Stimulated activated CD8-positive, alpha-beta memory T cell treated with anti-CD3 and anti-CD28 coated beads, Interleukin-7, amount 100 ng/mL, for 4 hours (primary cell): ENCODE measurements at regions not wholly inside any gene's neighbourhood (a gene's known extent, or its start where the extent isn't known, plus 50 kb on each side); places are given as distances from the start of the nearest gene placed in this dataset.

Experiments
- DNase-seq, 2 donors: peaks; one replicate each; pipeline ENCODE4 v3.0.0-alpha.2; 2020; ENCODE audit warnings: low read depth in 2 of 2

GRCh38 chr15:46543626-46544025 is 908.8 kb downstream of the SQOR start:
- no peak for DNase-seq

- DNase-seq = no peak
These were observed 914.2 kb downstream of the SQOR start for GRCh38 chr15:46548989-46549388.

DNA sequence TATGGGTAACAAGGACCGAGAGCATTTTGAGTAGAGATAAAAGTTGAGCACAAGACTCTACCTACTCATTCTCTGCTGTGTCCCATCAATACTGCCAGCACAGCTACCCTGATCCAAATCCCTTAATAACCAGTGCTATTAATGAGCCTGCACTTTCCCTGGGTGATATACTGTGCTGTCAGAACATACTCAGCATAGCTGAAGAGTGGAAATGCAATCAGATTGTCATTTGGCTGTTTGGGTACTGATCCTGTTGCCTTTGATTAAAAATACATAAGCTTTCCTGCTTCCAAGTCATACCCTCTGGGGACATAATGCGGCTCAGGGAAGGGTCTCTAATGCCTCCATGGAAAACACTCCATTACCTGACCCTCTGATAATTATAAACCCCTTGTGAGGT is 917.5 kb downstream of the SQOR start:
- no peak for DNase-seq

DNA sequence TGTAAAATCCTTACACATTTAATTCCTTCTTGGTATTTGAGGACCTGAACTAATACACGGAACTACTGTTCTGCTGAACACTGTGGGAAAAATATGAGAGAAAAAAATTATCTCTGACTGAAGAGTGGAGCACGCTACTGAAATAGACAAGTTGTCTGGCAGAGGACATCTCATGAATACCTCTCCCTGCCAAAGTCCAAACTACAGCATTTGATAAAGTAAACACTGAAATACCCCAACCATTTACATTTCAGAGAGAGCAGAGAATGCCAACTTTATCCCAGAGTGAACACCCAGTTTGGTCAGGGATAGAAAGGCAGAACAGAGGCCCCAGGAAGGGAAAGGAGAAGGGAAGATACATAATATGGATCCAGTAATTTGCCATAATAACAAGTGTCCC is 920.7 kb downstream of the SQOR start:
- no peak for DNase-seq

GRCh38 chr15:46556010-46556409 is 921.2 kb downstream of the SQOR start:
- DNase-seq = no peak

DNA sequence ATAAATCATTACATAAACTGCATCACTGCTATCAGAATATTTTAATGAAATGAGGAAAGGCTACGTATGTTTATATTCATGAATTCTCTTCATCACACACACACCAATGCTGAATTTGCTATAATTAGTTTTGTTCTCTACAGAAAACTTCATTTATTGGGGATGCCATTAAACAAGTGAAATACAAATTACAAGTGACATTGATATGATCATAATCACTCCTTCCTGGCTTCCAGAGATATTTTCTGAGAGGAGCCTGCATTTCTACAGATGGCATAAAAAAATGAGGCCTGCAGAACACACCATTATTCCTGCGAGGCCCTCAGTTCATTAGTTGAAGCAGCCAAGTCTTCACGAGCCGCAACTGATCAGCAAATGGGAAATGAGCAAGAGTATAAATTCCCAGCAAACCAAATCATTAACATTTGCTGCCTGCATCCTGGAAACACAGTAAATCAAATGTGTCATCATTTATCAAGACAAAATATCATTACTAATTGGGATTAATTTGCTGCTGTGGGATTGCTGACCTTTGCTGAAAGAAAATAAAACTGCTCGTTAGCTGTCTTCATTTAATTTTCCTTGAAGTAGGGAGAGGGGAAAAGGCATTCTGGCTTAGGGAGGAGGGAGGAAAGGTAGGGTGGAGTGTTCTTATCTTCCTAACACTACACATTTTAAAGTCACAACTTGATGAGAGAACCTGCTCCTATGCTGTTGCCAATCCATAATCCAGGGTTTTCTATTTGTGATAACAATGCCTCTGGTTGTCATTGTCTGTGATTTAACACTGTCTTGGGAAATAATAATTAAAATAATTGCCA is 921.9 kb downstream of the SQOR start:
- no peak for DNase-seq

- DNase-seq = no peak
These were observed 933.1 kb downstream of the SQOR start for GRCh38 chr15:46567968-46568367.

GRCh38 chr15:46569781-46570180 is 935.0 kb downstream of the SQOR start:
- no peak for DNase-seq

GRCh38 chr15:46576646-46577395 is 942.0 kb downstream of the SQOR start:
- DNase-seq = no peak

DNA sequence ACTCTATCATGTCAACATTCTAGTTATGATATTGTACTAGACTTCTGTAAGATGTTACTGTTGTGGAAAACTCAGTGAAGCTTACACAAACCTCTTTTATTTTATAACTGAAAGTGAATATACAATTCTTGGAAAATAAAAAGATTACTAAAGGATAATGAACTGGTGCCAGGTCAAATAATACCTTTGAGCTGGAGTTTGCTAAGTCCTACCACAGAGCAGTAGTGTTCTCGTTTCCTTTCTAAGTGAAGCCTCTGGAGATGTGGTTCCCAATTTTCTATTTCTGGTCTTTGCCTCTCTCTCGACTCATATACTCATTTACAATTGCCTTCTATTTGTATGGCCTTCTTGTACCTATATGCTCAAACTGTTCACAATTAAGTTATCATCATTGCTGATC is 942.9 kb downstream of the SQOR start:
- DNase-seq = no peak

DNA sequence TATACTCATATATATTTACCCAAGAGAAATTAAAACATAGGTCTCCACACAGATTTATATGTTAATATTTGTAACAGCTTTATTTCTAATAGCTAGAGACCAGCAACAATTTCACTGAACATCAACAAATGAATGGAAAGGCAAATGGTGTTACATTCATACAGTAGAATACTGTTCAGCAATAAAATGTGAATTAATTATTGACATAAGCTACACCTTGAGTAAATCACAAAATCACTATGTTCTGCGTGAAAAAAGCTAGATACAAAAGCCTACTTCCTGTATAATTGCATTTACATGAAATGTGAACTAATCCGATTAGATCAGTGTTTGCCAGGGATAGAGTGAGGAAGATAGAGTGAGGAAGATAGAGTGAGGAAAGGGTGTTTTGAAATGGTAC is 945.7 kb downstream of the SQOR start:
- DNase-seq = no peak

GRCh38 chr15:46580924-46581323 is 946.1 kb downstream of the SQOR start:
- DNase-seq = no peak

GRCh38 chr15:46589088-46589487 is 954.3 kb downstream of the SQOR start:
- no peak for DNase-seq

GRCh38 chr15:46591462-46591861 is 956.6 kb downstream of the SQOR start:
- DNase-seq = no peak

DNA sequence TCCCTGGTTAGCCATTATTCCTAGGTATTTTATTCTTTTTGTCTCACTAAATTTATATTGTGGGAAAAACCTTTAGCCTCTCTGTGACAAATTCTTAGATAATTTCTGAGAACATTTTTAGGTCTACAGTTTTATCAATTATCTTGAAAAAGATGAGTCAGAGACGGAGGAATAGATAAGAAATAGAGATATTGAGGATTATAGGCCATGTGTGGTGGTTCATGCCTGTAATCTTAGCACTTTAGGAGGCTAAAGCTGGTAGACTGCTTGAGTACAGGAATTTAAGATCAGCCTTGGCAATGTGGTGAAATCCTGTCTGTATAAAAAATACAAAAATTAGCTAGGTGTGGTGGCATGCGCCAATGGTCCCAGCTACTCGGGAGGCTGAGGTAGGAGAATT is 960.2 kb downstream of the SQOR start:
- DNase-seq = no peak

DNA sequence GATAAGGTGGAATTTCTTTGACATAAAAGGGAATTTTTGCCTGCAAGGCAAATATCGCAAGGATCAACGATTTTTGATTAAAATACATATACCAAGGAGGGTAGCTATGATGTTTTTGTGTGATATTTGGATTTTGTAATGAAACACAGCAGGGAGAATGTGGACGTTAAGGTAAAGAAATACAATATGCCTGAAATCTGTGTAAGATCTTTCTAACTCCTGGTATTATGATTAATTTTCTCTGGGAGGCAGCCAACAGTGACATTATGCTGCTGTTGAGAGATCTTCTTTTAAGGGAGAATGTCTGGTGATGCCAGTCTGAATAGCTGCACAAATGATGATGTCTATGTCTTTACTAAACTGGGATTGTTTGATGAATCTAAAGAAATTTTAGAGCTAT is 972.2 kb downstream of the SQOR start:
- no peak for DNase-seq

- no peak for DNase-seq
These were observed 981.2 kb downstream of the SQOR start for GRCh38 chr15:46616033-46616432.

DNA sequence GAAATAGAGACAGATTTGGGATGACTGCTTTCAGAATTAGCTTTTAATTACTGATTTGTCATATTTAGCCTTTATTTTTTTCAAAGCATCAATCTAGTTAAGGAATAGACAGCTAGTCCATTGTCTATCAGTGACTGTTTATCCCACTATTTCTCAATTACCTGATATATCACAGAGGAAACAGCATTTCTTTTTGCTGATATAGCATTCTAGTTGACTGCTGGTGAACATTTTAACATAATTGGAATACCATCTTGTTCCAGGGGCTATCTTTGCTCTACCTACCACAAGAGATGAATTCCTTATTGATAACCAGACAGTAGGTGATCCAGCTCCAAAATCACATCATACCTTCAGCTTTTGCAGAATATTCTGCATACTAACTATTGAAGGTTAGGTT is 982.7 kb downstream of the SQOR start:
- DNase-seq = no peak

DNA sequence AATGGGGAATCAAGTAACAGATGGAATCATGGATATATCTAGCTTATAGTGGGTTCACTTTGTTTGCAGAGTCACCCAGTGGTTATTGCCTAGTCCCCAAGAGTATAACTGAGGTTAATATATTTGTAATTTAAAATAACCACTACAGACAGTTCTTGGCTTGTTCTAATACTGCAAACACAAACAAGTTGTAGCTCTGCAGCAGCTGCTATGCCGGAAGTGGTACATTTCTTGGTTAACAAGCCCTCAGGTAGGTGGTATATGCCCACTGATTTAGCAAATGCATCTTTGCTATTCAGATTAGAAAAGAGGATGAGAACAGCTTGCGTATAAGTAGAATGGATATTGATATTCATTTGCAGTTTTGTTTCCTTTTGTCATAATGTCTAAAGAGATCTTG is 984.2 kb downstream of the SQOR start:
- no peak for DNase-seq

GRCh38 chr15:46620392-46621013 is 985.7 kb downstream of the SQOR start:
- DNase-seq = no peak

DNA sequence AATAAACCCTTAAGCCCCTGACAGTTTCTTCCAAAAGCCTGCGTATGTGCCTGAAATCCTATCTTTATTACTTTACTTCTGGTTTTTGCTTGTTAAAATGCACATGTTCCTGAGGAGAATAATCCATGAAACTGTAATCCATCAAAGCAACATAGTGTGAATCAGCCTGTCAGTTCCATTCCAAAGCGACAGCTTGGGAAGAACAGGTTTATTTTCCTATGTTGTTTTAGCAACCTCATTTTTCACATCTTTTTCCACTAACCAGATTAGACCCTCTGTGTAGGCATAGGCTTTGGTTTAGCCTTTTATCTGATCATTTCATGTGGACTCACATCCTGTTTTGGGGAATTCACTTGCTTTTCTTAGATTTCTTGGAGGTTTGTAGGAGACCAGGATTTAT is 988.0 kb downstream of the SQOR start:
- DNase-seq = no peak

GRCh38 chr15:46636206-46636605 is 1001.4 kb downstream of the SQOR start:
- DNase-seq = no peak
